ENCODE measurements at regions not wholly inside any gene's neighbourhood (a gene's known extent, or its start where the extent isn't known, plus 50 kb on each side); places are given as distances from the start of the nearest gene placed in this dataset.

GRCh38 chr15:69825941-69826818, 271.5 kb downstream of the TLE3 start:
- ATAC-seq (0 out of 2 replicates have a peak, but pooled peaks have one; percentile 24), DNase-seq (ENCODE audit: low read depth, low spot score) (no peak)
- Histone ChIP-seq H3K36me3 (ENCODE audit: control insufficient read depth, insufficient read depth, low read length) (no peaks in the 10 kb centered on the region), H3K4me1 (ENCODE audit: control insufficient read depth, insufficient read depth, low read length) (peaks cover 8% of the 10 kb centered on the region), H3K4me3 (ENCODE audit: low read depth in 2 of 2, low read length in 2 of 2) (no peak overlapping the region), H3K27me3 (ENCODE audit: control insufficient read depth, insufficient read depth, low read length) (no peaks in the 10 kb centered on the region), H3K27ac (ENCODE audit: low read length) (no peak overlapping the region), H3K9me3 (ENCODE audit: control insufficient read depth, insufficient read depth, low read depth, low read length) (no peaks in the 10 kb centered on the region)
- POLR2A ChIA-PET, result no interaction called here
- TF ChIP-seq CTCF (IDR thresholded peaks at IDR 0.05) (no peak), SIN3A (IDR thresholded peaks at IDR 0.05; ENCODE audit: borderline replicate concordance, insufficient read depth, low read depth, low read length) (no peak), POLR2AphosphoS5 (IDR thresholded peaks at IDR 0.05; ENCODE audit: low read depth, low read length) (no peak), TCF7L2 (IDR thresholded peaks at IDR 0.05; ENCODE audit: low read depth, low read length) (no peak)
- CTCF ChIA-PET, result interaction anchor here (0.7 kb wide), 1 partner anchor 631 kb away, joined by 3 read pairs; no protein-coding TSS in a partner anchor
- BruUV-seq (replicated peaks), result no TSS peak
- in situ Hi-C loops (cut with HindIII; ENCODE audit: low pct_unique_long_range_greater_than_20kb, low sequenced_read_pairs), result no loop called here
- intact Hi-C loops (cut with micrococcal nuclease; ENCODE audit: unreplicated experiment), result no loop called here

DNA sequence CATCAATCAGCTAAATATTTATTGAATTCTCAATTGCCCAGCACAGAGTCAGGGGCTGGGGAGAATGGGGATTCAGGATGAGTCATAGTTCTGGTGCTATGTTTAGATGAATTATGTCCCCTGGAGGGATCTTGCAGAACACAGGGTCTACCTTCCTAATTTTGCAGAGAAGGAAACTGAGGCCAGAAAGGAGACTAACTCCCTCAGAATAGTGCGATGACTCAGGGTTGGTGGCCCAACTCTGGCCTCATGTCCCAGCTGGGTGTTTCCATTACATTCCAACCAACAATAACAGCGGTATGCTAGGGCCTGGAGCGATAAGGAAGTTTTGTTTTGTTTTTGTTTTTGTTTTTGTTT, 270.9 kb downstream of the TLE3 start:
- CTCF ChIA-PET, result interaction anchor here (0.7 kb wide), 1 partner anchor 630 kb away, joined by 3 read pairs; no protein-coding TSS in a partner anchor

More for the DNA sequence above, 270.9 kb downstream of the TLE3 start:
- no TSS peak for BruUV-seq (replicated peaks)
- no peak overlapping the region for H3K27ac ChIP-seq (ENCODE audit: low read length)
- H3K36me3 ChIP-seq (ENCODE audit: control insufficient read depth, insufficient read depth, low read length), result no peaks in the 10 kb centered on the region
- ATAC-seq (0 out of 2 replicates have a peak, but pooled peaks have one; percentile 28), DNase-seq (ENCODE audit: low read depth, low spot score) (no peak)
- in situ Hi-C loops (cut with HindIII; ENCODE audit: low pct_unique_long_range_greater_than_20kb, low sequenced_read_pairs), result no loop called here
- POLR2A ChIA-PET, result no interaction called here
- TF ChIP-seq POLR2AphosphoS5 (IDR thresholded peaks at IDR 0.05; ENCODE audit: low read depth, low read length) (no peak), SIN3A (IDR thresholded peaks at IDR 0.05; ENCODE audit: borderline replicate concordance, insufficient read depth, low read depth, low read length) (no peak), TCF7L2 (IDR thresholded peaks at IDR 0.05; ENCODE audit: low read depth, low read length) (no peak), CTCF (IDR thresholded peaks at IDR 0.05) (no peak)
- TF ChIP-seq, protein P1, sequence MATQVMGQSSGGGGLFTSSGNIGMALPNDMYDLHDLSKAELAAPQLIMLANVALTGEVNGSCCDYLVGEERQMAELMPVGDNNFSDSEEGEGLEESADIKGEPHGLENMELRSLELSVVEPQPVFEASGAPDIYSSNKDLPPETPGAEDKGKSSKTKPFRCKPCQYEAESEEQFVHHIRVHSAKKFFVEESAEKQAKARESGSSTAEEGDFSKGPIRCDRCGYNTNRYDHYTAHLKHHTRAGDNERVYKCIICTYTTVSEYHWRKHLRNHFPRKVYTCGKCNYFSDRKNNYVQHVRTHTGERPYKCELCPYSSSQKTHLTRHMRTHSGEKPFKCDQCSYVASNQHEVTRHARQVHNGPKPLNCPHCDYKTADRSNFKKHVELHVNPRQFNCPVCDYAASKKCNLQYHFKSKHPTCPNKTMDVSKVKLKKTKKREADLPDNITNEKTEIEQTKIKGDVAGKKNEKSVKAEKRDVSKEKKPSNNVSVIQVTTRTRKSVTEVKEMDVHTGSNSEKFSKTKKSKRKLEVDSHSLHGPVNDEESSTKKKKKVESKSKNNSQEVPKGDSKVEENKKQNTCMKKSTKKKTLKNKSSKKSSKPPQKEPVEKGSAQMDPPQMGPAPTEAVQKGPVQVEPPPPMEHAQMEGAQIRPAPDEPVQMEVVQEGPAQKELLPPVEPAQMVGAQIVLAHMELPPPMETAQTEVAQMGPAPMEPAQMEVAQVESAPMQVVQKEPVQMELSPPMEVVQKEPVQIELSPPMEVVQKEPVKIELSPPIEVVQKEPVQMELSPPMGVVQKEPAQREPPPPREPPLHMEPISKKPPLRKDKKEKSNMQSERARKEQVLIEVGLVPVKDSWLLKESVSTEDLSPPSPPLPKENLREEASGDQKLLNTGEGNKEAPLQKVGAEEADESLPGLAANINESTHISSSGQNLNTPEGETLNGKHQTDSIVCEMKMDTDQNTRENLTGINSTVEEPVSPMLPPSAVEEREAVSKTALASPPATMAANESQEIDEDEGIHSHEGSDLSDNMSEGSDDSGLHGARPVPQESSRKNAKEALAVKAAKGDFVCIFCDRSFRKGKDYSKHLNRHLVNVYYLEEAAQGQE (IDR thresholded peaks at IDR 0.05; ENCODE audit: insufficient read depth in 1 of 2, low read depth in 2 of 2, low read length in 1 of 2), result no peak
- peaks cover 8% of the 10 kb centered on the region for H3K4me1 ChIP-seq (ENCODE audit: control insufficient read depth, insufficient read depth, low read length)
- H3K9me3 ChIP-seq (ENCODE audit: control insufficient read depth, insufficient read depth, low read depth, low read length), result no peaks in the 10 kb centered on the region
- H3K27me3 ChIP-seq (ENCODE audit: control insufficient read depth, insufficient read depth, low read length), result no peaks in the 10 kb centered on the region
- intact Hi-C loops (cut with micrococcal nuclease; ENCODE audit: unreplicated experiment), result no loop called here
- H3K4me3 ChIP-seq (ENCODE audit: low read depth in 2 of 2, low read length in 2 of 2), result no peak overlapping the region
